Pons (tissue), 1 donor: ENCODE measurements at regions not wholly inside any gene's neighbourhood (a gene's known extent, or its start where the extent isn't known, plus 50 kb on each side); places are given as distances from the start of the nearest gene placed in this dataset.
"Not testable (repeated sequence)": the region's sequence is repeated elsewhere in the genome, so short reads cannot be mapped to it uniquely, and the experiment has no call there.

Experiments used
- DNase-seq: peaks from one replicate; pipeline ENCODE4 v3.0.0-alpha.2; 2016; ENCODE audit warnings: low spot score

GRCh38 chr1:30008372-30008997, 714.9 kb downstream of the MATN1 start:
- no peak for DNase-seq

- no peak for DNase-seq
Observed at GRCh38 chr1:30005972-30006619, 717.3 kb downstream of the MATN1 start.

- DNase-seq = no peak
Observed at GRCh38 chr1:30001732-30002039, 721.7 kb downstream of the MATN1 start.

- no peak for DNase-seq
Observed at GRCh38 chr1:30001011-30001731, 722.2 kb downstream of the MATN1 start.

GRCh38 chr1:30000266-30000665, 723.1 kb downstream of the MATN1 start:
- DNase-seq = no peak

GRCh38 chr1:29999595-29999994, 723.8 kb downstream of the MATN1 start:
- no peak for DNase-seq

- DNase-seq = no peak
Observed at GRCh38 chr1:29998686-29999085, 724.7 kb downstream of the MATN1 start.

GRCh38 chr1:29997818-29998217, 725.6 kb downstream of the MATN1 start:
- not testable (repeated sequence) for DNase-seq

GRCh38 chr1:29993950-29994349, 729.4 kb downstream of the MATN1 start:
- no peak for DNase-seq

- DNase-seq = no peak
Observed at GRCh38 chr1:29991815-29992214, 731.6 kb downstream of the MATN1 start.

GRCh38 chr1:29991025-29991424, 732.4 kb downstream of the MATN1 start:
- no peak for DNase-seq

- no peak for DNase-seq
Observed at GRCh38 chr1:29990304-29990703, 733.1 kb downstream of the MATN1 start.

GRCh38 chr1:29986986-29987385, 736.4 kb downstream of the MATN1 start:
- no peak for DNase-seq

GRCh38 chr1:29985606-29985945, 737.8 kb downstream of the MATN1 start:
- DNase-seq = no peak

GRCh38 chr1:29984862-29985605, 738.4 kb downstream of the MATN1 start:
- no peak for DNase-seq

- no peak for DNase-seq
Observed at GRCh38 chr1:29984166-29984861, 739.1 kb downstream of the MATN1 start.

GRCh38 chr1:29983321-29983720, 740.1 kb downstream of the MATN1 start:
- DNase-seq = no peak

GRCh38 chr1:29981586-29982239, 741.7 kb downstream of the MATN1 start:
- DNase-seq = no peak

GRCh38 chr1:29977550-29977949, 741.2 kb downstream of the PTPRU start:
- no peak for DNase-seq

- DNase-seq = no peak
Observed at GRCh38 chr1:29975036-29975694, 738.8 kb downstream of the PTPRU start.

GRCh38 chr1:29974316-29974724, 738.0 kb downstream of the PTPRU start:
- peak; percentile 36 for DNase-seq
